HG03139 (cell line): ENCODE measurements at regions not wholly inside any gene's neighbourhood (a gene's known extent, or its start where the extent isn't known, plus 50 kb on each side); places are given as distances from the start of the nearest gene placed in this dataset.

Source experiments
- ATAC-seq: cut with Tn5 transposase; IDR thresholded peaks from one replicate; pipeline ENCODE4 v1.9.1; 2021; ENCODE audit not compliant: unreplicated experiment

- no peak for ATAC-seq
Measured at GRCh38 chr11:95494856-95495255, 263.9 kb upstream of the SESN3 start.

DNA sequence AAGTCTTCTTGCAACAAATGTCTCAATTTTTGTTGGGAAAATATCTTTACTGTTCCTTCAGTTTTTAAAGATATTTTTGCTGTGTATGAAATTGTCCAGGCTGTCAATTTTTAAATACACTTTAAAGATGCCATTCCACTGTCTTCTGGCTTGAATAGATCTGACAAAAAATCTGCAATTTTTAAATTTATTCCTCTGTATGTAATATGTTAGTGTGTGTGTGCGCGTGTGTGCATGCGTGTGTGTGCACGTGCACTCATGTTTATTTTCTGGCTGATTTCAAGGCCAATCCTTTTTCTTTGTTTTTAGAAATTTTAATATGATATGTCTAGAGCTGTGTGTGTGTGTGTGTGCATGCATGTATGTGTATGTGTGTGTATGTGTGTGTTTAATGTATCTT is 263.2 kb upstream of the SESN3 start:
- ATAC-seq, result no peak

DNA sequence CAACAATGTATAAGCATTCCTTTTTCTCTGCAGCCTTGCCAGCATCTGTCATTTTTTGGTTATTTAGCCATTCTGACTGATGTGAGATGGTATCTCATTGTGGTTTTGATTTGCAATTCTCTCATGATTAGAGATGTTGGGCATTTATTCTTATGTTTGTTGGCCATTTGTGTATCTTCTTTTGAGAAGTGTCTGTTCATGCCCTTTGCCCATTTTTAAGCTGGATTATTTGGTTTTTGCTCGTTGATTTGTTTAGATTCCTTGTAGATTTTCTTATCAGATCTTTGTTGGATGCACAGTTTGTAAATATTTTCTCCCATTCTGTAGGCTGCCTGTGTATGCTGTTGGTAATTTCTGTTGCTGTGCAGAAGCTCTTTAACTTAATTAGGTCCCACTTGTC is 259.6 kb upstream of the SESN3 start:
- no peak for ATAC-seq

DNA sequence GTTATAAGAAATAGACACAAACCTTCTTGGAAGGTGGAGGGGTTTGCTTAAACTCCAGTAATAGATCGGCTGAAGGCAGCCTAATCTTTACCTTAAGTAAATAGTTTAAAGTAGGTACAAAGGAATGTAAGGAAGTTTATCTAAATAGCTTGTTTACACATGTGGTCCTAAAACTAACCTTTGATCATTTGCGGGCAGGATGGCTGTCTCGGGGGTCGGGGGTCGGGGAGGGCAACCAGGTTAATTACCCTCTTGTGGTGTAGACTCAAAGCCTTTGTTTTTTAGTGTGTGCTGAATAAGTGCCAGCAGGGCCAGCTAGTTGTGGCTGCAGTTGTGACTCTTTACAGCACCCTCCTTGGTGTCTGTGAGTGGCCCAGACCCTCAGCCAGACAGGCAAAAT is 256.9 kb upstream of the SESN3 start:
- no peak for ATAC-seq

- ATAC-seq, result peak; percentile 100
Measured at GRCh38 chr11:95487391-95487790, 256.4 kb upstream of the SESN3 start.

DNA sequence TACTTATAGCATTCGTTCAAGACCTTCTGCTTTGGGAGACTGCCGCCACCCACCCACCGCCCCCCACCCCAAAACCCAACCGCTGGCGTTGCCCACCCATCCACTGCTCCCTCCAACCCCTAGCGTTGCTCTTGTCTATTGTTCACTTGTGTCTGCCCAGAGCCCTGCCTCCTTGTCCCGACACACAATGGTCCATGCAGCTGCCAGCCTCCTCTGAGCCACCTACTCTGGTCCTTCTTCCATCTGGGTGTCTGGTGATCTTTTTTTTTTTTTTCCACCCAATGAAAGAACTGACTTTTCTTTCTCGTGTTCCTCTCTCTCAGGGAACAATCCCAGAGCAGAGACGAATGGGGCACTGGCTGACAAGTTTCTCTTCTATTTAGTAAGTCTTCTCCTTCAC is 256.0 kb upstream of the SESN3 start:
- ATAC-seq, result no peak

DNA sequence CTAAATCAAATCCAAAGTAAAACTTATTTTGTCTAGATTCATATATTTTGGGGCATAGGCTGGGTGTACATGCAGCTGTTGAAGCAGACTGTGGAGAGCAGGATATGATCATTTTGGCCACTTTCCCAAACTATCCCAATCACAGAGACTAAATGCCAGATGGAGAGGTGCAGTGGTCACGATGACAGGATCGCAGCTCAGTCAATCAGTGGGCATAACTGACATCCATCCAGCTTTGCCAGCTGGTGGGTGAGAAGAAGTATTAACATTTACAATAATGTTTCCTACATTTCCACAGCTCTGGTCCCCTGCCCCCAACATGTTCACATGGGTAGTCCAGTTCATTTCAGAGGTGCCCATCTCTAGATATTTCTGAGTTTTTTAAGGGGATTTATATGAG is 255.5 kb upstream of the SESN3 start:
- no peak for ATAC-seq

- no peak for ATAC-seq
Measured at GRCh38 chr11:95485115-95485900, 254.3 kb upstream of the SESN3 start.

GRCh38 chr11:95483339-95483738 is 252.3 kb upstream of the SESN3 start:
- no peak for ATAC-seq

GRCh38 chr11:95478003-95478402 is 247.0 kb upstream of the SESN3 start:
- no peak for ATAC-seq

DNA sequence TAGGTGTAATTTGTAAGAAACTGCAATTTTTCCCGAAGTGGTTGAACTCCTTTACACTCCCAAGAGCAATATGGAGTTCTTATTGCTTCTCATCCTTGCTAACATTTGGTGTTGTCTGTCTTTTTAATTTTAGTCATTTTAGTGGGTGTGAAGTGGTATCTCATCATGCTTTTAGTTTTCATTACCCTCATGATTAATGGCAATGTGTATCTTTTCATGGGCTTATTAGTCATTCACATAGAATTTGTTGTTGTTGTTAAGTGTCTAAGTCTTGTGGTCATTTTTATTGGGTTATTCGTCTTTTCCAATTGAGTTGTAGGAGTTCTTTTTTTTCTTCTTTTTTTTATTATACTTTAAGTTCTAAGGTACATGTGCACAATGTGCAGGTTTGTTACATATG is 238.3 kb upstream of the SESN3 start:
- no peak for ATAC-seq

- no peak for ATAC-seq
Measured at GRCh38 chr11:95466416-95466815, 235.4 kb upstream of the SESN3 start.

DNA sequence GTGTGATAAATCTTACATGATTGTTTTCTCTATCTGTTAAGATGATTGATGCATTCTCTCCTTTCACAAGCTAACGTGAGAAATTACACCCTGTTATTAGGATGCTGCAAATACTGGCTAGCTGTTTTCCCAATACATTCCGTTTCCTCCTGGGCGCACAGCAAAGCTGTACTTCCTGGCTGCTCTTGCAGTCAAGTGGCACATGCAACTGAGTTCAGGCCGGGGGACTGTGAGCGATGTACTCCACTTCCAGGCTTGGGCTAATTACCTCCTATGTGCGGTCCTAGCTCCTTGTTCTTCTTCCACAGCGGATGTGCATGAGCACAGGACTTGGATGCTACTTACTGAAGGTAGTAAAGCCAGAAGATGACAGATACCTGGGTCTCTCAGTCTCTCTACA is 234.9 kb upstream of the SESN3 start:
- no peak for ATAC-seq

DNA sequence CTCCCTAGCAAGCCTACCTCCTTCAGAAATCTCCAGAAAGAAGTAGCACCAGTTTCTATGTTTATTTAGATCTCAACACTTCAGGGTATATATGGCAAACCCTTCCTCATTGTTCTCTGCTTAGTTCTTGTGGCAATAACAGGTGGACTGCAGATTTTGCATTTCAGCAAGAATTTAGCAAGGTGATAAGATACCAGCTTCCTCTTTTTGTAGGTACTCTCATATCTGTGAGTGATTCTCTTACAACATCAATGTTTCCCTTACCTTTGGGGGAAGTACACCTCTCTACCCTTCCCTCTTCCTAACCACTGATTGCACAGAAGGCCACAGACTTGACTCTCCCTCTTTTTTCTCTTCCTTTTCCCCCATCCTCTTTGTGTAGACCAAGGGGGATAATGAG is 230.9 kb upstream of the SESN3 start:
- no peak for ATAC-seq

- no peak for ATAC-seq
Measured at GRCh38 chr11:95461348-95461747, 230.3 kb upstream of the SESN3 start.

DNA sequence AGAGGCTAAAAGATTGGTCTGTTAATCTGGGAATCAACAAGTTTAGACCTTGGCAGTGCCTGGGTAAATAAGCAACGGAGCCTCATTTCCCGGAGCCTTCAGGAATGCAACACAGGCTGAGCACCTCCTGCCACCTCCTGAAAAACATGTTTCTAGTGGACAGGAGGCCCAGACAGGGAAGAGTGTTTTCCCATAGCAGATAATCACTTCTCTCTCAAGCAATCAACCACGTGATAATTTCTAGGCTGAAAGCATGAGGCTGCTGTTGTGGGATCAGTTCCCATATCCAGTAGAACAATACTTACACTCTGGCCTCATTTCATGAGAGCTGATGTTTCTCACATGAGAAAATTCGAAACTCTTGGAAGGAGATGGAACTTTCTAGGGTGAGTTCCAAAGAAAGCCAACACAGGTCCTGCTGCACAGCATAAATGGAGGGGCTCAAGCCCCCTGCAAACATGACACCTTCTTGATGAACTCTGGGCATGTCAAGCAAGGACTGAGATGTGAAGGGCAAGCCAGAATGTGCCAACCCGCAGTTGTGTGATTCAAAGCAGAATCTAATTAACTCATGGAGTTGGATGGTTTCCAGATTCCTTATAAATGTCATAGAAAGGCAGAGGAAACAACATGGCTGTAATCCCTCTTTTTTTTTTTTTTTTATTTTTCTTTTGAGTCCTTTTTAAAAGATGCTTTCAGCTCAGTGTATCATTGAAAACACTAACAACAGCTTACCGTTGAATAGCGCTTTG is 228.5 kb upstream of the SESN3 start:
- ATAC-seq, result no peak

DNA sequence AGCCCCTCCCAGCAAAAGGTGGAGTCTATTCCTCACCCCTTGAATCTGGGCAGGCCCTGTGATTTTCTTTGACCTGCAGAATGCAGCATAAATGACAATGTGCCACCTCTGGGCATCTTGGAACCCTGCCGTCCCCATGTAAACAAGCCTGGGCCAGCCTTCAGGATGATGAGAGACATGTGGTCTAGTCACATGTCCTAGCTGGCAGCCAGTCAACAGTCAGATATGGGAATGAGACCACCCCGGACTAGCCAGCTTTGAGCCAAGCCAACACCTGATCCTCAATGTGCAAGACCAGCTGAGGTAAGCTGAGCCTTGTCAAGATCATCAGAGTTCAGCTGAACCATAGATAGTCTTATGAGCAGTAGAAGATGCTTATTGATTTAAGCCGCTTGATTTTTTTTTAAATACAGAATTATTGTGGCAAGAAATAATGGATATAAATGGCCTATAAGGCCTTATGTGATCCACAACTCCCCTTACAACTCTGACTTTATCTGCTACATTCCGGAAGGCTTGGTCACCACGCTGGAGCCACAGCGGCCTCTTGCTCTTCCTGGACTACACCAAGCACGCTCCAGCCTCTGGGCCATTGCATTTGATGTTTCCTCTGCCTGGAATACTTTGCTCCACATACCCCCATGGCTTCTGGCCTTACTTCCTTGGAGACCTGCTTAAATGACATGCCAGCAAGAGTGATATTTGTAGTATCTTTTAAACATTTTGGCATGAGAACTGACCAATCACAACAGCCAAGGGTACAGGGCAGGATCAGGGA is 225.9 kb upstream of the SESN3 start:
- ATAC-seq, result no peak

GRCh38 chr11:95455228-95455970 is 224.4 kb upstream of the SESN3 start:
- ATAC-seq, result no peak

- no peak for ATAC-seq
Measured at GRCh38 chr11:95453616-95454171, 222.7 kb upstream of the SESN3 start.

DNA sequence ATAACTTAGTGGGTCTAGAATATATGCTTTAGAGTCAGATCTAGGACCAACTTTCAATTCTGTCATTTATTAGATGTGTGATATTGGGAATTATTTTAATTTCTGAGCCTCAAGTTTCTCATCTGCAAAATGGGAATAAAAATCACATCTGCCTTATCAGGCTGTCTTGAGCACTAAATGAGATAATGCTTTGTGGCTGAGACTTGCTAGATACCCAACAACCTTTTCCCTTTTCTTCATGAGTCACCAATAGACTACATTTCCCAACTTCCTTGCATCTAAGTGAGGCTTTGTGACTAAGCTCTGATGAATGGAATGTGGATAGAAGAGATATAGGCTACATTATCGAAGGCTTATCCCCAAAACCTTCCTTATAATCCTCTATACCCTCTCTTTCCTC is 220.7 kb upstream of the SESN3 start:
- no peak for ATAC-seq

GRCh38 chr11:95451261-95451660 is 220.3 kb upstream of the SESN3 start:
- no peak for ATAC-seq
